ENCODE measurements at regions not wholly inside any gene's neighbourhood (a gene's known extent, or its start where the extent isn't known, plus 50 kb on each side); places are given as distances from the start of the nearest gene placed in this dataset.

DNA sequence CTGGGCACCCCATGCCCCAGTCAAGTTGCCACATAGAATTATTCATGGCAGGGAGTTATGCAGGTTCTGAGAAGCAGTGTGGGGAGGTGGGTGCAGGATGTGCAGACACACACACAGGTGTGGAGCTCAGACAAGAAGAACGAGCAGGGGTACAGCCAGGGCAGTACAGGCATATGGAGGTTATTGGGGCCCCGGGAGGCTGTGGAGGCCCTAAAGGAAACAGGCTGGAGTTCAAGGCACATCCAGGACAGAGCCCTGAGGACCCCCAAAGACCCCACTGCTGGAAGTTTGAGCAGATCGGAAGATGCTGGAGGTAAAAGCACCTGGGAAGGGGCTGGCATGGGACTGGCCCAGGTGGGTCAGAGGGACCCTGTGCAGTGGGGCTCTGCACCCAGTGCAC is 171.3 kb downstream of the PSMG1 start:
- Histone ChIP-seq H3K4me2 (ENCODE audit: insufficient read depth, low read length) (no peak overlapping the region), H3K9me1 (replicated peaks; ENCODE audit: control insufficient read depth, extremely low read depth, insufficient read depth, low read length) (no peaks in the 10 kb centered on the region), H3K27me3 (ENCODE audit: control insufficient read depth in 2 of 2, insufficient read depth in 2 of 2, low read length in 2 of 2) (no peaks in the 10 kb centered on the region), H3K9ac (replicated peaks; ENCODE audit: extremely low read depth, insufficient read depth, low read length) (no peak overlapping the region), H3K79me2 (ENCODE audit: control insufficient read depth, insufficient read depth, low read length) (no peaks in the 10 kb centered on the region), H2AFZ (ENCODE audit: low read depth, low read length) (no peak overlapping the region), H4K20me1 (replicated peaks; ENCODE audit: control insufficient read depth, extremely low read depth, insufficient read depth, low read length) (no peaks in the 10 kb centered on the region), H3K4me3 (replicated peaks in 1 of 3; ENCODE audit: insufficient read depth in 1 of 3, low read depth in 1 of 3, low read length in 3 of 3) (no peak overlapping the region), H3K9me3 (replicated peaks; ENCODE audit: control insufficient read depth, insufficient read depth, low read length) (no peaks in the 10 kb centered on the region), H3K4me1 (ENCODE audit: control insufficient read depth, extremely low read depth, insufficient read depth, low read length) (peaks cover 6% of the 10 kb centered on the region), H3K27ac (ENCODE audit: insufficient read depth, low read depth, low read length) (no peak overlapping the region), H3K36me3 (ENCODE audit: control insufficient read depth in 2 of 2, extremely low read depth in 1 of 2, insufficient read depth in 2 of 2, low read length in 2 of 2) (no peaks in the 10 kb centered on the region)
- ChIA-PET CTCF (interaction anchor here (1.4 kb wide), 1 partner anchor 86 kb away, joined by 3 read pairs; no protein-coding TSS in a partner anchor), POLR2A (no interaction called here)
- no peak for TF ChIP-seq EZH2 (IDR thresholded peaks at IDR 0.05; ENCODE audit: borderline replicate concordance, low read depth, low read length, severe bottlenecking)
- TF ChIP-seq GATA2 (IDR thresholded peaks at IDR 0.05; ENCODE audit: insufficient read depth, insufficient read length, low read depth, low read length) = no peak
- TF ChIP-seq POLR2A (IDR thresholded peaks at IDR 0.05; ENCODE audit: low read depth, low read length) = no peak
- TF ChIP-seq FOS (IDR thresholded peaks at IDR 0.05; ENCODE audit: borderline replicate concordance, insufficient read depth, low read length) = no peak
- TF ChIP-seq POLR2AphosphoS5 (IDR thresholded peaks at IDR 0.05; ENCODE audit: insufficient read depth, low read depth, low read length) = no peak
- no TSS peak for BruUV-seq (replicated peaks)
- DNase-seq (ENCODE audit: low read depth, low spot score) = no peak
- dilution Hi-C loops (cut with MboI; ENCODE audit: extremely low pct_ligation_motif_present, low sequenced_read_pairs) (no loop called here), intact Hi-C loops (cut with micrococcal nuclease) (no loop called here)
- no peak for FAIRE-seq

DNA sequence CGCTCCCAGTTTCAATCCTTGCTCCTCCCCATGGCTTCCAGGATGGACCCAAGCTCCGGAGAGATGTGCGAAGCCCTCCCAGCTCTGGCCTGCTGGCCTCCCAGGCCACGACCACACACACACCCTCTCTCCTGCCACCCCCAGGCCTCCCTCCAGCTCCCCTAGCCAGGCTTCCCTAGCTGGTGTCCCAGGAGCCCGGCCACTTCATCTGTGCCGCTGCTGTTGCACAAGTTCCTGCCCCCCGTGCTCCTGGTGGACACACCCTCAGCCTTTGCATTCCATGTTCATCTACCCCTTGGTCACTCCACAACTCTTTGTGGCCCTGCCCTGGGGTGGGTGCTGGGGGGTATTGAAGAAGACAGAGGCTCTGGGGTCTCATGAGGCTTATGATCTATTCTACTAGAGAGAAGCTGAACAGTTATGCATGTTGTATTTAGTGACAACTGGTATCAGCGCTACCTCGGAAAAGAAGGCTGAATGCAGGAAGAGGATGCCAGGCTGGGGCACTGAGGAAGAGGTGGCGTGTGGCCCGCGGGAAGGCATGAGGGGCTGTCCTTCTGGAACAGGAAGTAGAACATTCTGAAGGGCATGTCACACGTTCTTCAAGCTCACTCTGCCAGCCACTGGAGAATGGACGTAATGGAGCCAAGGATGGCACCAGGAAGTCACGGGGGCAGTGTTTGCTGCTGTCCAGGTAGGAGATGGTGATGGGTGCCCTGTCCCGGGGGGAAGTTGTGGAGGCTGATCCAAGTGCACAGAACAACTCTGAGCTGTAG is 172.4 kb downstream of the PSMG1 start:
- DNase-seq (ENCODE audit: low read depth, low spot score) (no peak), FAIRE-seq (no peak)
- Histone ChIP-seq H3K9me1 (replicated peaks; ENCODE audit: control insufficient read depth, extremely low read depth, insufficient read depth, low read length) (no peaks in the 10 kb centered on the region), H4K20me1 (replicated peaks; ENCODE audit: control insufficient read depth, extremely low read depth, insufficient read depth, low read length) (no peaks in the 10 kb centered on the region), H3K27ac (ENCODE audit: insufficient read depth, low read depth, low read length) (no peak overlapping the region), H3K4me3 (replicated peaks in 1 of 3; ENCODE audit: insufficient read depth in 1 of 3, low read depth in 1 of 3, low read length in 3 of 3) (no peak overlapping the region), H2AFZ (ENCODE audit: low read depth, low read length) (no peak overlapping the region), H3K9me3 (replicated peaks; ENCODE audit: control insufficient read depth, insufficient read depth, low read length) (no peaks in the 10 kb centered on the region), H3K79me2 (ENCODE audit: control insufficient read depth, insufficient read depth, low read length) (no peaks in the 10 kb centered on the region), H3K4me2 (ENCODE audit: insufficient read depth, low read length) (no peak overlapping the region), H3K36me3 (ENCODE audit: control insufficient read depth in 2 of 2, extremely low read depth in 1 of 2, insufficient read depth in 2 of 2, low read length in 2 of 2) (no peaks in the 10 kb centered on the region), H3K9ac (replicated peaks; ENCODE audit: extremely low read depth, insufficient read depth, low read length) (no peak overlapping the region), H3K27me3 (ENCODE audit: control insufficient read depth in 2 of 2, insufficient read depth in 2 of 2, low read length in 2 of 2) (no peaks in the 10 kb centered on the region), H3K4me1 (ENCODE audit: control insufficient read depth, extremely low read depth, insufficient read depth, low read length) (peaks cover 17% of the 10 kb centered on the region)
- intact Hi-C loops (cut with micrococcal nuclease) = no loop called here
- dilution Hi-C loops (cut with MboI; ENCODE audit: extremely low pct_ligation_motif_present, low sequenced_read_pairs) = no loop called here
- TF ChIP-seq MYC (IDR thresholded peaks at IDR 0.05; ENCODE audit: low read depth, low read length) (no peak), FOS (IDR thresholded peaks at IDR 0.05; ENCODE audit: borderline replicate concordance, insufficient read depth, low read length) (no peak), JUN (IDR thresholded peaks at IDR 0.05; ENCODE audit: borderline replicate concordance, insufficient read depth, insufficient read length, low read depth) (no peak), POLR2A (IDR thresholded peaks at IDR 0.05; ENCODE audit: low read depth, low read length) (no peak), GATA2 (IDR thresholded peaks at IDR 0.05; ENCODE audit: insufficient read depth, insufficient read length, low read depth, low read length) (no peak), EZH2 (IDR thresholded peaks at IDR 0.05; ENCODE audit: borderline replicate concordance, low read depth, low read length, severe bottlenecking) (no peak), POLR2AphosphoS5 (IDR thresholded peaks at IDR 0.05; ENCODE audit: insufficient read depth, low read depth, low read length) (no peak)
- TF ChIP-seq, protein P1, sequence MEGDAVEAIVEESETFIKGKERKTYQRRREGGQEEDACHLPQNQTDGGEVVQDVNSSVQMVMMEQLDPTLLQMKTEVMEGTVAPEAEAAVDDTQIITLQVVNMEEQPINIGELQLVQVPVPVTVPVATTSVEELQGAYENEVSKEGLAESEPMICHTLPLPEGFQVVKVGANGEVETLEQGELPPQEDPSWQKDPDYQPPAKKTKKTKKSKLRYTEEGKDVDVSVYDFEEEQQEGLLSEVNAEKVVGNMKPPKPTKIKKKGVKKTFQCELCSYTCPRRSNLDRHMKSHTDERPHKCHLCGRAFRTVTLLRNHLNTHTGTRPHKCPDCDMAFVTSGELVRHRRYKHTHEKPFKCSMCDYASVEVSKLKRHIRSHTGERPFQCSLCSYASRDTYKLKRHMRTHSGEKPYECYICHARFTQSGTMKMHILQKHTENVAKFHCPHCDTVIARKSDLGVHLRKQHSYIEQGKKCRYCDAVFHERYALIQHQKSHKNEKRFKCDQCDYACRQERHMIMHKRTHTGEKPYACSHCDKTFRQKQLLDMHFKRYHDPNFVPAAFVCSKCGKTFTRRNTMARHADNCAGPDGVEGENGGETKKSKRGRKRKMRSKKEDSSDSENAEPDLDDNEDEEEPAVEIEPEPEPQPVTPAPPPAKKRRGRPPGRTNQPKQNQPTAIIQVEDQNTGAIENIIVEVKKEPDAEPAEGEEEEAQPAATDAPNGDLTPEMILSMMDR (IDR thresholded peaks at IDR 0.05; ENCODE audit: extremely low read depth in 1 of 2, insufficient read depth in 1 of 2, low read depth in 1 of 2, low read length in 2 of 2) = no peak
- TF ChIP-seq, protein P2, sequence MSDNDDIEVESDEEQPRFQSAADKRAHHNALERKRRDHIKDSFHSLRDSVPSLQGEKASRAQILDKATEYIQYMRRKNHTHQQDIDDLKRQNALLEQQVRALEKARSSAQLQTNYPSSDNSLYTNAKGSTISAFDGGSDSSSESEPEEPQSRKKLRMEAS (IDR thresholded peaks at IDR 0.05; ENCODE audit: insufficient read depth, insufficient read length) = no peak
- ChIA-PET CTCF (interaction anchor here (1.2 to 1.4 kb wide), 2 partner anchors 20 to 85 kb away, joined by 3 read pairs; no protein-coding TSS in a partner anchor), POLR2A (no interaction called here)
- BruUV-seq (replicated peaks) = no TSS peak

Data from endothelial cell of umbilical vein (primary cell).